Hepatocyte (in vitro differentiated cells): ENCODE measurements at regions not wholly inside any gene's neighbourhood (a gene's known extent, or its start where the extent isn't known, plus 50 kb on each side); places are given as distances from the start of the nearest gene placed in this dataset.

Experiments used
- CTCF ChIP-seq: fragments of 200-600 bp; sonication (generic); IDR thresholded peaks from 2 replicates; pipeline ENCODE4 v1.5.1; 2016; ENCODE audit warnings: antibody characterized with exemption, mild to moderate bottlenecking; ENCODE audit not compliant: poor library complexity
- EZH2 ChIP-seq: fragments of 200-600 bp; sonication (generic); IDR thresholded peaks from 2 replicates; pipeline ENCODE4 v1.6.1; 2016; ENCODE audit warnings: antibody characterized with exemption, mild to moderate bottlenecking, borderline replicate concordance

DNA sequence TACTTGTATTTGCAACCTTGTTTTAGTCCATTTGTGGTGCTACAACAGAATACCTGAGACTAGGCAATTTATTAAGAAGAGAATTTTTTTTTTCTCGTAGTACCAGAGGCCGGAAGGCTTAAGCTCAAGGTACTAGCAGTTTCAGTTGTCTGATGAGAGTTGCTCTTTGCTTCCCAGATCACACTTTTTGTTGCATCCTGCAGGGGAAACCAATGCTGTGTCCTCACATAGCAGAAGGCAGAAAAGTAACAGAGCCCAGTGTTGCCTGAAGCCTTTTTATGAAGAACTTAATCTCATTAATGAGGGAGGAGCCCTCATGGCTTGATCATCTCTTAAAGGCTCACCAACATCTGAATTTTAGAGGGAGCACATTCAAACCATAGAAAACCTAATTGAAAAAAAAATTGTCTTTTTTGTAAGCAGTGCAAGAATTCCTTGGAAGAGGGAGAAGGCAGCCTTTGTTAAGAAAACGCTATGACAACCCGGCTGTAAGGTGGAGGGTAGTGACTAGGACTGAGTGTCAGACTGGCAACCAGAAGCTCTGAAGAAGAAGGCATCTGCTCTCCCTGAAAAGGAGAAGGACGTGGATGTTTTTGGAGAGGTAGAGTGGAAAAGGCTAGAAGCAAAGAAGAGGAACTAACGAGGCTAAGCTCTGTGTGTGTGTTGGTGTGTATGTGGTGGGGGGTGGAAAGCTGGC lies 1245.3 kb downstream of the ROBO2 start:
- TF ChIP-seq CTCF (no peak), EZH2 (no peak)
